ENCODE measurements at regions not wholly inside any gene's neighbourhood (a gene's known extent, or its start where the extent isn't known, plus 50 kb on each side); places are given as distances from the start of the nearest gene placed in this dataset.
"Not testable (repeated sequence)": the region's sequence is repeated elsewhere in the genome, so short reads cannot be mapped to it uniquely, and the experiment has no call there.

GRCh38 chr11:91624021-91624420 is 600.6 kb upstream of the FAT3 start:
- FAIRE-seq, result no peak

DNA sequence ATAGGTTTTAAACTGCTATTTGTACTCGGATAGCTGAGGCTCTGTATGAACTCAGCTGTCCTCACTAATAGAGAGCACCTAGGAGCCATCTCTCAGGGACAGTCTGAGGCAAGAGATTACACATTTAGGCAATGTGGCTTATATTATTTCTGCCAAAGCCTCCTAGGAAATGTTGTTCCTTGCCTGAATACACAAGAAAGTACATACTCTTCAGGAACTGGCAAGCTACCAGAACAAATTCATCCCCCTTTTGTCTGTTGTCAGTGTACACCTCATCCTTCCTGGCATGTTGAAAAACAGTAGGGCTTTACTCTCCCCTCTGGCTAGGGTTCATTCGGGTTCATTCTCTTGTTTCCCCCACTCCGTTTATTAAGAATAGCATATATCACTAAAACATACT is 615.9 kb upstream of the FAT3 start:
- FAIRE-seq, result no peak

DNA sequence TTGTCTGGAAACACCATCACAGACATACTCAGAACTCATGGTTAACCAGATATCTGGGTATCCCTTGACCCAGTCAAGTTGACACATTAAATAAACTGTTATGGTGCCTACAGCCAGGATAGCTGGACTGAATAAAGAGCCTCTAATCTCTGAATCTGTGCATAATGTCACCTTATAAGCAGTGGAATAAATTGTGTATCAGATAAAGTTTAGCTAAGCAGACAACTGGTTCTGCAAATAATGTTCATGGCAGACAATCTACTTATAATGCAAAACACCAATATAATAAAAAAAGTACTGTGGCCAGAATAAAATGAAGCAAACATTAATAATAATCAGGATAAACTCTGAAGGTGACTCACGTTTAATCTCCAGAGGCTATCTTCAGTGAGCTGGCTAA is 628.5 kb upstream of the FAT3 start:
- no peak for FAIRE-seq

DNA sequence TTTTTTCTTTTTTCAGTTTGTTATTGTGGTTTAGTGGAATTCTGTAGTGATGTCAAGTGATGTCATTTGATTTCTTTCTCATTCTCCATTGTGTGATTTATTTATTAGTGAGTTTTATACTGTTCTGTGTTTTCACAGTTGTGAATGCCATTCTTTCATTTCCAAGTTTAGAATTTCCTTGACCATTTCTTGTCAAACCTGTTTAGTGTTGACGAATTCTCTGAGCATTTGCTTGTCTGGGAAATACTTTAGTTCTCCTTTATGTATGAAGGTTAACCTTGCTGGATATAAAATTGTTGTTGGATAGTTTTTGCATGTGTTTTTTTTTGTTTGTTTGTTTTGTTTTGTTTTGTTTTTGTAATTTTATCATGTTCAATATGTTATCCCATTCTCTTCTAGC is 633.6 kb upstream of the FAT3 start:
- no peak for FAIRE-seq

DNA sequence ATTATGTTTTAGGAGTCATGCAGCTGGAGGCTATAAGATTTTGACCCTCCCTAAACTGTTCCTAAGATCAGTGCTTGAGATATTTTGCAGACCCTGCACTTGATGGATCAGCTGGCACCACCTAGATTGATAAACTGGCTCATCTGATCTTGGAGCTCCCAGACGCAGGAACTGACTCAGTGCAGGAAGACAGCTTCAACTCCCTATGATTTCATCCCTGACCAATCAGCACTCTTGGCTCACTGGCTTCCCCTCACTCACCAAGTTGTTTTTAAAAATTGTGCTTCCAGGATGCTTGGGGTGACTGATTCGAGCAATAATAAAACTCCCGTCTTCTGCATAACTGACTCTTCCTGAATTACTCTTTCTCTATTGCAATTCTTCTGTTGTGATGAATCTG is 637.5 kb upstream of the FAT3 start:
- no peak for FAIRE-seq

GRCh38 chr11:91585035-91585801 is 639.4 kb upstream of the FAT3 start:
- no peak for FAIRE-seq

DNA sequence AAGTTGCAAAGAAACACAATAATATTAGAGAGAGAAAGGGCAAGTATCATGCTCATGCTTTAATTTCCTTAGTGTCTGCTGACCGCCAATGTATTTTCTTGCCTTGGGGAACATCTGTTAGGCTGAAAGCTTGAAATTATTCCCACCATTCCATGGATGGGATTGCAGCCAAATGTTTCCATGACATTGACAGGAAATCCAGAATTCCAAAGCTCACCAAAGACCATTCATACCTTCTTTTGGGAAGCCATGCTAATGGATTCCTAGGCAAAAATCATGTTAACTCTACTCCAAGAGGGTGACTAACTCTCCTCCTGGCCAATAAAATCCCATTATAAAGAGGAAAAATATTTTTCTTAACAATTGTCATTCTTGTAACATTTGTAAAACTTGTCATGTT is 661.4 kb upstream of the FAT3 start:
- no peak for FAIRE-seq

DNA sequence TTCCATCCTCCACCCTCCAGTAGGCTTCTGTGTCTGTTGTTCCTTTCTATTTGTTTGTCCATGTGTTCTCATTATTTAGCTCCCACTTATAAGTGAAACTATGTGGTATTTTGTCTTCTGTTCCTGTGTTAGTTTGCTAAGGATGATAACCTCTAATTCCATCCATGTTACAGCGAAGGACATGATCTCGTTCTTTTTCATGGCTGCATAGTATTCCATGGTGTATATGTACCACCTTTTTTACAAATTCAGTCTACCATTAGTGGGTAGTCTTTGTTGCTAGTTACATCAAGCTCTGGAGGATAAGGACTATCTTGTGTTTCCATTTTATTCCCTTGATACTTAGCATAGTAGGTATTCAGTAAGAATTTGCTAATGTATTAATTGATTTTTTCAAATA is 664.2 kb upstream of the FAT3 start:
- no peak for FAIRE-seq

DNA sequence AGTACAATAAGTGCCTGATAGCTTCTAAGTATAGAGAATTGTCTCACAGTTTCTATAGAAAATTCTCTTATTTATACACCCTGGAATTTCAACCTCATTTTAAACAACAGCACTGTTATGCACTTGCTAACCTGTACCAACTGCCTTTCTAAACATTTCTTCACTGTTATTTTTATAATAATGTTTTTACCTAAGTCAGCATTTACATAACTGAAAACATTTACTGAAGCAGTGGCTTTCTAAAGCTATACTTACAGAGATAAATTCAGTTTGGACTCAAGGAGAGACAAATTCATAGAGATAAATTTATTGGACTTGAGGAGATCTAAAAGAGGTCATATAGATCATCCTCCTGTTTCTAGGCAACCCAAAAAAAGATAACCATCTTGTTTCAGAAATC is 686.6 kb upstream of the FAT3 start:
- no peak for FAIRE-seq

DNA sequence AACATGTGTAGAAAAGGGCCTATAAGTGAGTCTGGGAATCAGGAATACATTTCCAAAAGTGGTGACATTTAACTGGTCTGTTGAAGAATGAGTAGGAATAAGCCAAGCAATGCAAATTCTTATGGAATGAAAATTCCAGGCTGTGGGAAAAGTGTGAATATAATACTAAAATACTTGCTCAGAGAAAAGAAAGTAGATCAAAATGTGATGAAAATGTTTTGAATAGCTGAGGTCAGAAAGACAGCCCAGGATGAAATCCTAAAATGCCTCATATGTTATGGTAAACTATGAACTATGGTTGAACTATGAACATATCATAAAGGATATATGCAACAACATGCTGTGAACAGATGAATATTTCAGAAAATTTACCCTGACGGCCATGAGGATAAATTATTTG is 688.3 kb upstream of the FAT3 start:
- FAIRE-seq, result no peak

- FAIRE-seq, result no peak
Observed at GRCh38 chr11:91528965-91529364, 695.7 kb upstream of the FAT3 start.

- no peak for FAIRE-seq
Observed at GRCh38 chr11:91527380-91528030, 697.1 kb upstream of the FAT3 start.

DNA sequence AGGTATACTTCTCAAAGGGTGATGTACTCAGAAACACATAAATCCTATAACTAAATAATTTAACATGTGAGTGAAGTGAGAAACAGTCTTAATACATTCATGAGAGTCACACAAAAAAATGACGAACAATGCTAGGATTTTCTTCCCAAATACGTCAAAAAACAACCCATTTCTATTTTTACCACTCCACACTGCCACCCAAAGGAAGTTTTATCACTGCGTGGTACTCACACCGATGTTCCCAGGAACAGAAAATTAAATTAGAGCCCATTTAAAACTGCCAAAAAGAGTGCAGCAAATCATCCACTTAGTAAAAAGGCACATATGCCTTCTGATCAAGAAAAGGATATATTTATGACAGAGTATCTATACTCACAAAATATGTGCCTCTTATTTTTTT is 710.9 kb upstream of the FAT3 start:
- FAIRE-seq, result no peak

DNA sequence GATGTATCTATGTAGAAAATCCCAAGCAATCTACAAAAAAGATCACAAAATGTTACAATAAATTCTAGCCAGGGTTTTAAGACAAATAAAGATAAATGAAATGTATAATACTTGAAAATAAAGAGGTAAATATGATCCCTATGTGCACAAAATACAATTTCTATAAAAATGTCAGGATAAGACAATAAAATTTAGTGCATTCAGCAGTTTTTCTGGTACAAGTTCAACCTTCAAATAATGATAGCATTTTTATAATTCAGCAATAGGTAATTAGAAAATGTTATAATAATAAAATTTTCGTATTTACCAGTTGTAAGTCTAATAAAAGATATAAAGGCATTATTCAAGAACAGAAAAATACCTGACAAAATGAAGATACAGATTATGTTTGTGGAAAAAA is 726.8 kb upstream of the FAT3 start:
- no peak for FAIRE-seq

- no peak for FAIRE-seq
Observed at GRCh38 chr11:91495837-91496236, 728.8 kb upstream of the FAT3 start.

DNA sequence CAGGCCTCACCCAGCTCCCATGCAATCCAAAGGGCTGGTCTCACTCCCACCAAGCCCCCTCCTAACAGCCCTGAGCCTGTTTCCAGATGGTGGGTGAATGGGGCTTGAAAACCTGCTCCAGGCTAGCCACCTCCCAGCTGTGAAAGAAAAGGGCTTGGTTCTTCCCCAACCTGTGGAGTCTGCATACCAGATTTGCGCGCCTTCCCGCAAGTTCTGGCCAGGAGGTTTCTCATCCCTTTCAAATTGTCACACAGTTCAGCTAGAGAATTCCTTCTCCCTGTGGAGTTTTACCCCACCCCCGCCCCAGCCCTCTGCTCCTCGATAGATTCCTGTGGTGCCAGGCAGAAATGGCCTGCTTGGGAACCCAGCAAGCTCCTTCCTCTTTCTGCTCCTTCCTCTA is 734.6 kb upstream of the FAT3 start:
- FAIRE-seq, result no peak

- not testable (repeated sequence) for FAIRE-seq
Observed at GRCh38 chr11:91483956-91484355, 740.7 kb upstream of the FAT3 start.

- FAIRE-seq, result not testable (repeated sequence)
Observed at GRCh38 chr11:91481875-91482274, 742.7 kb upstream of the FAT3 start.

- no peak for FAIRE-seq
Observed at GRCh38 chr11:91470656-91471055, 754.0 kb upstream of the FAT3 start.

GRCh38 chr11:91459840-91460239 is 764.8 kb upstream of the FAT3 start:
- no peak for FAIRE-seq

GRCh38 chr11:91446267-91446666 is 778.4 kb upstream of the FAT3 start:
- FAIRE-seq, result no peak

DNA sequence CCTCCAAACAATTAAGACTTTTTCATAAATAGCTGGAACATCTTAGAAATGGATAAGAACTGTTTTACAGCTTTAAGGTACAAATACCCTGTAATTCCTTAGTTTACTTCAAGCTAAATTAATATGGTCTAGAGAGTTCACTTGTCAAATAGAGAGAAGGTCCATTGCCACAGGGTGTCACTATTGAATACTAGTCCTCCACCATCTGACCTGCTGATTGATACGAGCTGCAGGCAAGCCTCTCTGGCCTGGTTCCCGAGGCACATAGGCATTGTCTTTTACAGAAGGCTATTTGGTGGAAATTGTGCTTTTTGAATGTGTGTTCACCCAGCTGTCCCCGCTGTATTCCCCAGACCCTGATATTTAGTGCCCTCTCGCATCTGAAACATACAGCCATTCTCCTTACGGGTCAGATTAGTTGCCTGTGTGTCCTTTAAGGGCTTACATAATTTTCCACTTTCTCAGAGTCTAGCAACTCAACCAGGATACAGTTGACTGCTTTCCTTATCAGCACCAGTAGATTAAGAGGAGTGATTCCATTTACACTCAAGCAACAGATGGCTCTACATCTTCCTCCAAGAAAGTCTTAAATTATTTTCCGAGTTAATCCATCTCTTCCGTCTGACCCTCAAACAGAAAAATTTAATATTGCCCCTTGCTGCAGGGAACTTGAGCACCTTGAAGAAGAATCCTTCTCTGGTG is 788.8 kb upstream of the FAT3 start:
- no peak for FAIRE-seq

- no peak for FAIRE-seq
Observed at GRCh38 chr11:91433284-91434010, 791.2 kb upstream of the FAT3 start.

Data from colon (tissue), 2 donors.